ENCODE measurements at regions not wholly inside any gene's neighbourhood (a gene's known extent, or its start where the extent isn't known, plus 50 kb on each side); places are given as distances from the start of the nearest gene placed in this dataset.
"Not testable (repeated sequence)": the region's sequence is repeated elsewhere in the genome, so short reads cannot be mapped to it uniquely, and the experiment has no call there.

DNA sequence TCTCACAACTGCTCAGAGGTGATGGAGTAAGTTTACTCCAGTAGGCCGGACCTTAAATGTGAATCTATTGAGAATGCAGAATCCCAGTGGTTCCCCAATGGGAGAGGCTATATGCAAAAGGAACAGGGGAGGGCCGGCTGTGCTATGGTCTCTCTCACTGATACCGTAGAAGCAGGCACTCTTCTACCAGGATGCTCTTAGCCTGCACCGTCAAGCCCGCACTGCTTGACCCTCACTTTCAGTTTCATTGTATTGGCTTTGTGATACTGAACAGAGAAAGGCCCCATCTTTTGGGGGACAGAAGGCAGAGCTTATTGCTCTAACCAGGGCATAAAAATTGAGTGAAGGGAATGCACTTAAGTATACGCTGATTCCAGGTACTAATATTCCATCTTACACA lies 615.0 kb upstream of the RGMB start:
- no peak for DNase-seq

DNA sequence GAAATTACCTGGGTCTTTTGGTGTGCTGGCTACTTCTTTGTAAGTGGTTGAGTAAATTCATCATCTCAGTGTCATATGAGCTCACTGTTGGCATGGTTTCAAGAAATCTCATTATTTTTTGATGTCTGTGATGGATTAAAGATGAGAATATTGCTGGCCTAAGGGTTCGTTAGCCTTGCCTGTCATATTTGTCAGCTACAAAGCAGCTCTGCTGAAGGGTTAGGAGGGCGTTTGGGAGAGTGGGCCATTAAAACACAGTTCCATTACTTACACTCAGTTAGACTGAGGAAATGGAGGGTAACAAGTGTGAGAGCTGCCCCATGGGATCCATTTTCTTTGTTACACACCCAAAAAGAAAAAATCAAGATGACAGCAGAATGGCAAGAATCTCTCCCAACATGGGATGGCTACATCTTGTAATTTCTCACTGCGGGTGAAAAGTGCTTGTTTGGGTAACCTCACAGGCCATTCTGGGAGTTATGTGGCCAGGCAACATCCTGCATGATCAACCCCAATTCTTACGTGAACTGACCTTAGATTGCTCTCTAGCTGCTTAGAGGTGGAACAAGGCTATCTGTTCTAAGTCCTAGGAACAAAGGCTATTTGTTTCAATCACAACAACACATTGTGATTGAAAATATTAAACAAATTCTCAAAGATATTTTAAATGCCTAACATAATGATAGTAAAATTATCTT lies 609.5 kb upstream of the RGMB start:
- DNase-seq: no peak

DNA sequence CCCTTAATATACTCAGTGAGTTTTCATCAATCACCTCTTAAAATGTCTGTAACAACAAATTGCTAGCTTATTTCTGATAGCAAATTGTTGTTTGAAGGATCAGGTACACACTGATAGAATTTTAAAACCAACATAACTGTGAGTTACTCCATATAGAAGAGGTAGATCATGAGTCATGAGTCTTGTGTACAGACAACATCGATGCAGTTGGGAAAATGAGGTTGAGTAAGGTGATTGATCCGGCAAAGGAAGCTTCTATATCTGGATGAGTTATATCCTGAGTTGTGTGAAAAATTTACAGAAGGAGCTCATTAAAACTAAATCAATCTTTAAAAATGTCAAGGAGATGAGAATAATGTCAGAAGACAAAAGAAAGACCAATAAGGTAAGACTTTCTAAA lies 604.6 kb upstream of the RGMB start:
- DNase-seq: no peak

DNA sequence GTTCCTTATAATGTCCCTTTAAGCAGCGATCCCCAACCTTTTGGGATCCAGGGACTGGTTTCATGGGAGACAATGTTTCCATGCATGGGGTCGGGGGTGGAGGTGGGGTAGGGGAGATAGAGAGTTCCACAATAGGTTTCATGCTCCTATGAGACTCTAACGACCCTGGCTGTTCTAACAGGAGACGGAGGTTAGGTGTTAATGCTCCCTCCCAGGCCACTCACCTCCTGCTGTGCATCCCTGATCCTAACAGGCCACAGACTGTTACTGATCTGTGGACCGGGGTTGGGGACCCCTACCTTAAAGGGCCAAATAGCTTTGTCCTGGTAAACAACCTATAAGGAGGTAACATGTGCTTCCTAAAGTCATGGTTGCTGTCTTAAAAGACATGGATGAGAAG lies 602.5 kb upstream of the RGMB start:
- no peak for DNase-seq

- no peak for DNase-seq
Measured at GRCh38 chr5:98173334-98173733, 600.1 kb upstream of the RGMB start.

DNA sequence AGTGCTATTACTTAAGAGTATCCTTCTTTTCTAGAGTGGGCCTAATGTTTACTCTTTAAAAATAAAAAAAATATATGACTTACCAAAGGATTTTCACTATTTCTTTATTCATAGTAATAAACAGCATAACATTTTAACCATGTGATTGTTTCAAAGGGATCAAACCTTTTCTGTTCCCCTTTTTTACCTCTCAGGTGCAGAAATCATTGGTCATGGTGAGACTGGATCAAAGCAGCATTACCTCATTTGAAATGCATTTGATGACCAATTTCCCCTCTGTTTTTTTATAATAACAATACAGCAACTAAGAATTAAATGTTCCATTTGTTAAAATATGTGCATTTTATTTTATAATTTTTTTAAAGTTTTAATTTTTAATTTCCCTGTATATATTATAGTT lies 598.0 kb upstream of the RGMB start:
- no peak for DNase-seq

GRCh38 chr5:98179791-98180755 lies 593.4 kb upstream of the RGMB start:
- no peak for DNase-seq

GRCh38 chr5:98186128-98186527 lies 587.3 kb upstream of the RGMB start:
- no peak for DNase-seq

GRCh38 chr5:98187945-98188344 lies 585.5 kb upstream of the RGMB start:
- no peak for DNase-seq

GRCh38 chr5:98190344-98190743 lies 583.1 kb upstream of the RGMB start:
- not testable (repeated sequence) for DNase-seq

- no peak for DNase-seq
Measured at GRCh38 chr5:98193921-98194760, 579.3 kb upstream of the RGMB start.

GRCh38 chr5:98200726-98201541 lies 572.5 kb upstream of the RGMB start:
- DNase-seq: no peak

- DNase-seq: no peak
Measured at GRCh38 chr5:98204798-98205197, 568.7 kb upstream of the RGMB start.

DNA sequence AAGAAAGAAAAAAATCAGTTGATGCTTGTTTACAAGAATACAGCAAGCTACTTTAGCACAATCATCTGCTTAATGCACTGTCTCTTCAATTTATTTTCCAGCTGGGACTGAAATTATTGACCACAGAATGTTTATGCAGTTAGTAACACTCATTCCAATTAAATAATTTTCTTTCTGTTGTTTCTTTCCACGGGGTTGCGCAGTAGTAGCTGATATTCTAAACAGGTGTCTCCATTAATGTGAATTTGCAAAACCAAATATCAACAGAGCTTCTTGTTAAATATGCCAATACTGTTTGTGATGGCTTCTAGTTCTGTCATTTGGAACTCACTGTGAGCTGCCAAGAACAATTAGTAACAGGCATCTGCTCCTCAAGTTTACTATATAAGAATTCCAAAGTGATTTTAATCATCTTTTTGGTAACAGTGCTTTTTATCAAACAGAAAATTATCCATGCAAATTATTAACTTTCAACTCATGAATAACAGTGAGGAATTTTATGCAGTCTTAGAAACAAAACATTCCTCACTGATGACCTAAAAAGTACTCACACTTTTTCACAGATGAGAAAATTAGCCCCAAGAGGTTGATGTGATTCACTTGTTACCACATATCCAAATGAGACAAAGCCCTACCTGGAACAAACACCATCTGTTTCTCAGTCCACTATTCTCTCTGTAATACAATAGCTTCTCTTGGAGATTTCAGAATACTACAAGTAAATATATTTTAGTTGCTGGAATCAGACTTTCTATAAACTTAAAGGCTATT lies 567.6 kb upstream of the RGMB start:
- DNase-seq: no peak

GRCh38 chr5:98206566-98206965 lies 566.9 kb upstream of the RGMB start:
- no peak for DNase-seq

GRCh38 chr5:98209418-98209817 lies 564.0 kb upstream of the RGMB start:
- DNase-seq: no peak

- DNase-seq: no peak
Measured at GRCh38 chr5:98214240-98215051, 559.0 kb upstream of the RGMB start.

DNA sequence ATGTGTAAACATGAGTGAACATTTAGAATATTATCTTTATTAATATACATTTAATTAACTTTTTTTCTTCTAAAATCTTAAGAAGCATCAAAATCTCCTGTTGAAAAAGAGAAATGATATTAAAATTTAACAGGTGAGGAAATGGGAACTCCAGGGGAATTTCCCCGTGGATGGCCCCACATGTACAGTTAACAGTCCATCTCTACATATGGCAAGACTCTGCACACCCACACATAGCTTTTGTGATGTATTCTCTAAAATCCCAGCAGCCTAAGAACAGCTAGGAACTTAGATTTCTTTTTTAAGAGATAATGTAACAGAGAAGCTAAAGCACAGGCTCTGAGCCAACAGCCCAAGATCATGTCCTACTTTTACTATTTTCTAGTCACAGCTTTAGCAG lies 556.3 kb upstream of the RGMB start:
- no peak for DNase-seq

- no peak for DNase-seq
Measured at GRCh38 chr5:98218838-98219237, 554.6 kb upstream of the RGMB start.

DNA sequence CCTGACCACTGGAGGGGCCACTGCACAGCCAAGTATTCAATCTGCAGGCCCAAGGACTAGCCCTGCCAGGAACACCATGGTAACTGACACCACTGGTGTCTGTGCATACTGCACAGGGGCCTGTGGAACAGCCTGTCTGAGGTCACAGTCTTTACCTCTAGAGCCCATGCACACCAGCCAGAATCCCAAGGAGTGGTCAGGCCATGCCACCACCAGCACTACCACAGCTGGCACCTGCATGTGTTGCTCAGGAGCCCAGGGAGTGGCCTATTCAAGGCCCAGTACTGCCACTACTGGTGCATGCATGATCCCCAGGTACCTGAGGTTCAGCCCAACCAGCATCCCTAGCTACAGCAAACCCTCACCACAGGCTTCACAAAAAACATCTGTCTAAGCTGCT lies 546.0 kb upstream of the RGMB start:
- DNase-seq: no peak

- no peak for DNase-seq
Measured at GRCh38 chr5:98231089-98231488, 542.4 kb upstream of the RGMB start.
